HEK293 (cell line): ENCODE measurements at regions not wholly inside any gene's neighbourhood (a gene's known extent, or its start where the extent isn't known, plus 50 kb on each side); places are given as distances from the start of the nearest gene placed in this dataset.

ENCODE experiments used
- CTCF ChIA-PET: fragments of 350-600 bp; formaldehyde crosslinking; extraction: SDS; loops from one replicate; lab custom pipeline; 2021; ENCODE audit warnings: antibody characterized with exemption; lab: Yijun Ruan, JAX
- POLR2A ChIA-PET: fragments of 300-600 bp; formaldehyde crosslinking; extraction: SDS; loops from one replicate; lab custom pipeline; 2020; ENCODE audit warnings: antibody characterized with exemption, inconsistent platforms; lab: Yijun Ruan, JAX
- H3K27ac ChIP-seq: fragments of 200-500 bp; sonication (Bioruptor generic); 2 replicates; pipeline ENCODE4 v1.5.1; 2014; ENCODE audit warnings: low read depth, low read length, control low read depth, inconsistent platforms; ENCODE audit errors: extremely low read depth
- H3K36me3 ChIP-seq, 2 experiments: fragments of 200-500 bp in 1 of 2; sonication (Bioruptor generic) in 1 of 2; 1 replicate in 1 of 2; 2 replicates in 1 of 2; pipeline ENCODE4 v1.5.1; 2014 to 2017; ENCODE audit warnings: inconsistent platforms in 2 of 2, low read length in 2 of 2; ENCODE audit not compliant: control insufficient read depth in 2 of 2, insufficient read depth in 1 of 2
- H3K4me1 ChIP-seq: fragments of 200-500 bp; sonication (Bioruptor generic); 2 replicates; pipeline ENCODE4 v1.5.1; 2014; ENCODE audit warnings: mild to moderate bottlenecking, low read length, inconsistent platforms; ENCODE audit not compliant: control insufficient read depth, insufficient read depth
- H3K4me3 ChIP-seq: 2 replicates; pipeline ENCODE4 v1.5.1; 2011; ENCODE audit warnings: low read depth, mild to moderate bottlenecking, control low read depth, low read length, moderate library complexity
- H3K9me3 ChIP-seq: fragments of 200-500 bp; sonication (Bioruptor generic); 2 replicates; pipeline ENCODE4 v1.5.1; 2014; ENCODE audit warnings: low read depth, low read length, inconsistent platforms; ENCODE audit not compliant: control insufficient read depth, insufficient read depth
- BCL11A ChIP-seq: fragments of 450-650 bp; formaldehyde crosslinking; IDR thresholded peaks from 2 replicates; pipeline ENCODE4 v1.5.1; 2016; ENCODE audit warnings: low read depth, missing biosample characterization, missing genetic modification characterization
- KLF7 ChIP-seq: fragments of 450-650 bp; formaldehyde crosslinking; IDR thresholded peaks from 2 replicates; pipeline ENCODE4 v1.5.1; 2016; ENCODE audit warnings: missing biosample characterization, missing genetic modification characterization, borderline replicate concordance
- MEIS1 ChIP-seq: sonication (generic); formaldehyde crosslinking; IDR thresholded peaks from 2 replicates; pipeline ENCODE4 v1.8.1; 2022; ENCODE audit warnings: missing genetic modification reagents, mild to moderate bottlenecking, borderline replicate concordance
- REPIN1 ChIP-seq: fragments of 450-650 bp; formaldehyde crosslinking; IDR thresholded peaks from 2 replicates; pipeline ENCODE4 v1.5.1; 2017; ENCODE audit warnings: missing biosample characterization, missing genetic modification characterization, low read depth
- SETDB1 ChIP-seq: IDR thresholded peaks from one replicate; pipeline ENCODE4 v1.6.1; 2017; ENCODE audit warnings: mild to moderate bottlenecking, low read length, moderate library complexity, mixed read lengths; ENCODE audit not compliant: insufficient read length
- SP7 ChIP-seq: fragments of 450-650 bp; formaldehyde crosslinking; IDR thresholded peaks from 2 replicates; pipeline ENCODE4 v1.5.1; 2016; ENCODE audit warnings: missing biosample characterization, missing genetic modification characterization
- YY1 ChIP-seq: fragments of 450-650 bp; formaldehyde crosslinking; IDR thresholded peaks from 2 replicates; pipeline ENCODE4 v1.5.1; 2018; ENCODE audit warnings: missing biosample characterization, missing genetic modification characterization
- ZBTB48 ChIP-seq: fragments of 450-650 bp; formaldehyde crosslinking; IDR thresholded peaks from 2 replicates; pipeline ENCODE4 v1.5.1; 2016; ENCODE audit warnings: missing biosample characterization, missing genetic modification characterization
- ZBTB7A ChIP-seq: fragments of 450-650 bp; formaldehyde crosslinking; IDR thresholded peaks from 2 replicates; pipeline ENCODE4 v1.5.1; 2016; ENCODE audit warnings: low read depth, missing biosample characterization, missing genetic modification characterization
- ZFP69B ChIP-seq: fragments of 450-650 bp; formaldehyde crosslinking; IDR thresholded peaks from 2 replicates; pipeline ENCODE4 v1.5.1; 2016; ENCODE audit warnings: missing biosample characterization, missing genetic modification characterization
- ZNF138 ChIP-seq: fragments of 450-650 bp; formaldehyde crosslinking; IDR thresholded peaks from 2 replicates; pipeline ENCODE4 v1.5.1; 2016; ENCODE audit warnings: missing biosample characterization, missing genetic modification characterization, borderline replicate concordance
- ZNF140 ChIP-seq: fragments of 450-650 bp; formaldehyde crosslinking; IDR thresholded peaks from 2 replicates; pipeline ENCODE4 v1.5.1; 2016; ENCODE audit warnings: missing biosample characterization, missing genetic modification characterization
- ZNF155 ChIP-seq: fragments of 450-650 bp; formaldehyde crosslinking; IDR thresholded peaks from 2 replicates; pipeline ENCODE4 v1.5.1; 2016; ENCODE audit warnings: missing biosample characterization, missing genetic modification characterization
- ZNF174 ChIP-seq: fragments of 450-650 bp; formaldehyde crosslinking; IDR thresholded peaks from 2 replicates; pipeline ENCODE4 v1.5.0; 2017; ENCODE audit warnings: missing biosample characterization, mild to moderate bottlenecking, missing genetic modification characterization
- ZNF175 ChIP-seq: fragments of 450-650 bp; formaldehyde crosslinking; IDR thresholded peaks from 2 replicates; pipeline ENCODE4 v1.5.1; 2016; ENCODE audit warnings: missing biosample characterization, missing genetic modification characterization
- ZNF184 ChIP-seq: fragments of 450-650 bp; IDR thresholded peaks from 2 replicates; pipeline ENCODE4 v1.5.1; 2018; ENCODE audit warnings: missing biosample characterization, mild to moderate bottlenecking, missing genetic modification characterization
- ZNF214 ChIP-seq: fragments of 450-650 bp; formaldehyde crosslinking; IDR thresholded peaks from 2 replicates; pipeline ENCODE4 v1.5.1; 2017; ENCODE audit warnings: missing biosample characterization, mild to moderate bottlenecking, missing genetic modification characterization, borderline replicate concordance
- ZNF239 ChIP-seq: fragments of 450-650 bp; formaldehyde crosslinking; IDR thresholded peaks from 2 replicates; pipeline ENCODE4 v1.5.1; 2016; ENCODE audit warnings: missing biosample characterization, missing genetic modification characterization
- ZNF324 ChIP-seq: fragments of 450-650 bp; formaldehyde crosslinking; IDR thresholded peaks from 2 replicates; pipeline ENCODE4 v1.5.1; 2016; ENCODE audit warnings: missing biosample characterization, missing genetic modification characterization
- ZNF423 ChIP-seq: fragments of 450-650 bp; formaldehyde crosslinking; IDR thresholded peaks from 2 replicates; pipeline ENCODE4 v1.5.1; 2016; ENCODE audit warnings: missing biosample characterization, missing genetic modification characterization
- ZNF473 ChIP-seq: fragments of 450-650 bp; formaldehyde crosslinking; IDR thresholded peaks from 2 replicates; pipeline ENCODE4 v1.5.1; 2017; ENCODE audit warnings: missing biosample characterization, missing genetic modification characterization
- ZNF560 ChIP-seq: fragments of 450-650 bp; formaldehyde crosslinking; IDR thresholded peaks from 2 replicates; pipeline ENCODE4 v1.5.1; 2017; ENCODE audit warnings: missing biosample characterization, missing genetic modification characterization, borderline replicate concordance
- ZNF660 ChIP-seq: fragments of 450-650 bp; IDR thresholded peaks from 2 replicates; pipeline ENCODE4 v1.5.1; 2018; ENCODE audit warnings: missing biosample characterization, mild to moderate bottlenecking, missing genetic modification characterization
- ZNF792 ChIP-seq: fragments of 450-650 bp; formaldehyde crosslinking; IDR thresholded peaks from 2 replicates; pipeline ENCODE4 v1.5.1; 2016; ENCODE audit warnings: missing biosample characterization, missing genetic modification characterization
- TF ChIP-seq, protein P1 (sequence below): fragments of 450-650 bp; formaldehyde crosslinking; IDR thresholded peaks from 2 replicates; pipeline ENCODE4 v1.5.1; 2016; ENCODE audit warnings: missing biosample characterization, missing genetic modification characterization
- TF ChIP-seq, protein P2 (sequence below): fragments of 450-650 bp; formaldehyde crosslinking; conservative IDR thresholded peaks from 2 replicates; pipeline ENCODE4 v1.5.1; 2016; ENCODE audit warnings: low read depth, missing biosample characterization, missing genetic modification characterization
- TF ChIP-seq, protein P3 (sequence below): fragments of 450-650 bp; formaldehyde crosslinking; IDR thresholded peaks from 2 replicates; pipeline ENCODE4 v1.5.1; 2016; ENCODE audit warnings: missing biosample characterization, missing genetic modification characterization, low read depth

DNA sequence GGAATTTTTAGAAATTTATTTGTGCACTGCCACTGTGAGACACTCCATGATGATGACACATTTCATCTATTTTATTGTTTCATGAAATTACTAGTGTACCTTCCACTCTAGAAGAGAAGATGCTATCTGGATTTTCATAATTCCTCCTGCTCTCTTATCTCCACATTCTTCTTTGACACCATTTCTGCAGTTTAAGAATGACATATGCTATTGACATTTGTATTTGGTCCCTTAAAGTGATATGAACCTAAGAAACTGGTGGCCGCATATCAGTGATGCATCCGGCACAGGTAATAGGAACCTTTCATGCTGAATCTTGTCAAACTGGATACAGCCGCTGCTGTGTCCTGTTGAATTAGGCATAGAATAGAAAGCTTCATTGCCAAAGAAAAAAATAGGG lies 696.3 kb downstream of the TMEM121 start:
- ChIA-PET POLR2A (no interaction called here), CTCF (interaction anchor here (0.5 to 1.1 kb wide), 3 partner anchors 12 to 127 kb away, joined by 3 read pairs; no protein-coding TSS in a partner anchor)
- TF ChIP-seq ZNF660 (tag by site-specific recombination), result no peak
- Histone ChIP-seq H3K9me3 (no peaks in the 10 kb centered on the region), H3K4me1 (no peaks in the 10 kb centered on the region), H3K36me3 (no peaks in the 10 kb centered on the region), H3K4me3 (no peak overlapping the region), H3K27ac (no peak overlapping the region)

DNA sequence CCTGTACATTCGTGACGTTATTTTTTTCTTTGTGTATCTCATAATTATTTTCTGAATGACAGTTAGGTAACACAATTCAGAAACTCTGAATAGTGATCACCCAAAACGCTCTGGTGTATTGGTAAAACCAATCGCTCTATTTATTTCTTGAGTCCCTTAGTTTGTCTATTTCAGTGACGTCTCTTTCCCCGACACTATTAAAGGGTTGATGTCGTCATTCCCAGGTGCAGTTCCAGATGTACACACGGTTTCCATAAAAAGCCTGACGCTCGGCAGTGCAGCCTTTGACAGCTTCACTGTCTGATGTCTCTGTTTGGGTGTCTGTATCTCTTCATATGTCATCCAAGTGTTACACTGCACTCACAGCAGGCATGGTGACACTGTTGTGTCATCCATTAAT lies 701.4 kb downstream of the TMEM121 start:
- Histone ChIP-seq H3K4me1 (no peaks in the 10 kb centered on the region), H3K36me3 (no peaks in the 10 kb centered on the region), H3K9me3 (no peaks in the 10 kb centered on the region), H3K4me3 (no peak overlapping the region), H3K27ac (no peak overlapping the region)
- ChIA-PET CTCF (interaction anchor here (0.6 to 2.2 kb wide), 4 partner anchors 9 to 49 kb away, joined by 3 to 8 read pairs (median 4); no protein-coding TSS in a partner anchor), POLR2A (no interaction called here)
- TF ChIP-seq ZNF174 (tag by site-specific recombination) (no peak), ZNF140 (no peak), BCL11A (tag by site-specific recombination) (no peak), SETDB1 (no peak), ZNF138 (tag by site-specific recombination) (no peak), ZNF560 (tag by site-specific recombination) (no peak), MEIS1 (CRISPR knock-in tag) (no peak), ZNF155 (tag by site-specific recombination) (no peak), REPIN1 (tag by site-specific recombination) (no peak)
- TF ChIP-seq, protein P1, sequence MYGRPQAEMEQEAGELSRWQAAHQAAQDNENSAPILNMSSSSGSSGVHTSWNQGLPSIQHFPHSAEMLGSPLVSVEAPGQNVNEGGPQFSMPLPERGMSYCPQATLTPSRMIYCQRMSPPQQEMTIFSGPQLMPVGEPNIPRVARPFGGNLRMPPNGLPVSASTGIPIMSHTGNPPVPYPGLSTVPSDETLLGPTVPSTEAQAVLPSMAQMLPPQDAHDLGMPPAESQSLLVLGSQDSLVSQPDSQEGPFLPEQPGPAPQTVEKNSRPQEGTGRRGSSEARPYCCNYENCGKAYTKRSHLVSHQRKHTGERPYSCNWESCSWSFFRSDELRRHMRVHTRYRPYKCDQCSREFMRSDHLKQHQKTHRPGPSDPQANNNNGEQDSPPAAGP (tag by site-specific recombination), result no peak

DNA sequence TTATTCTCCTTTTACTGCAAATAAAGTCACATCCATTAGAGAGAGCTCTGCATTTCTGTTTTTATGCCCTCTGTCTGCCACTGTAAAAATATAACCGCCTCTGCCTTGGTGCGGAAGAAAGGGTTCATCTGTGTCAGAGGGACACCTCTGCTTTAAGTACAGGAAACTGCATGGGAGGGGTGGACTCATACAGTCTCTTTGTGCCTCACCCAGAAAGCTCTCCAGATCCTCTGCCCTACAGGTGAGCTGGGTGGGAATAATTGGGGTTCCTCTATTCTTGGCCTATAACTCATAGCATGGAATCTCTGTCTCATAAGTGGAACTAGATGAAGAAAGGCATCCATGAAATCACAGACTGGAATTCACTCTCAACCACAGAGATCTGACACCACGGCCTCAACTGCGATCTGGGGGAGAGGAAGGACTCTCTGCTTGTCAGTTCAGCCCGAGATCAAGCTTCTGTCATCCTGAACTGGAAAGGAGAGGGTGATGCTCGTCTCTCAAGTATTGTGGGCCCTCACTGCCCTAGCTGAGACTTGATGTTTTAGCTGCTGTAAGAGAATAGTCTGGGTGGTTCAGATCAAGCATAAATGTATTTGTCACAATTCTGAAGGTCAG lies 702.3 kb downstream of the TMEM121 start:
- H3K4me1 ChIP-seq, result no peaks in the 10 kb centered on the region
- H3K27ac ChIP-seq, result no peak overlapping the region
- no peaks in the 10 kb centered on the region for H3K9me3 ChIP-seq
- ChIA-PET CTCF (interaction anchor here (0.6 to 2.3 kb wide), 3 partner anchors 10 to 120 kb away, joined by 3 to 9 read pairs (median 8); no protein-coding TSS in a partner anchor), POLR2A (no interaction called here)
- H3K36me3 ChIP-seq, result no peaks in the 10 kb centered on the region
- no peak overlapping the region for H3K4me3 ChIP-seq
- TF ChIP-seq, protein P2, sequence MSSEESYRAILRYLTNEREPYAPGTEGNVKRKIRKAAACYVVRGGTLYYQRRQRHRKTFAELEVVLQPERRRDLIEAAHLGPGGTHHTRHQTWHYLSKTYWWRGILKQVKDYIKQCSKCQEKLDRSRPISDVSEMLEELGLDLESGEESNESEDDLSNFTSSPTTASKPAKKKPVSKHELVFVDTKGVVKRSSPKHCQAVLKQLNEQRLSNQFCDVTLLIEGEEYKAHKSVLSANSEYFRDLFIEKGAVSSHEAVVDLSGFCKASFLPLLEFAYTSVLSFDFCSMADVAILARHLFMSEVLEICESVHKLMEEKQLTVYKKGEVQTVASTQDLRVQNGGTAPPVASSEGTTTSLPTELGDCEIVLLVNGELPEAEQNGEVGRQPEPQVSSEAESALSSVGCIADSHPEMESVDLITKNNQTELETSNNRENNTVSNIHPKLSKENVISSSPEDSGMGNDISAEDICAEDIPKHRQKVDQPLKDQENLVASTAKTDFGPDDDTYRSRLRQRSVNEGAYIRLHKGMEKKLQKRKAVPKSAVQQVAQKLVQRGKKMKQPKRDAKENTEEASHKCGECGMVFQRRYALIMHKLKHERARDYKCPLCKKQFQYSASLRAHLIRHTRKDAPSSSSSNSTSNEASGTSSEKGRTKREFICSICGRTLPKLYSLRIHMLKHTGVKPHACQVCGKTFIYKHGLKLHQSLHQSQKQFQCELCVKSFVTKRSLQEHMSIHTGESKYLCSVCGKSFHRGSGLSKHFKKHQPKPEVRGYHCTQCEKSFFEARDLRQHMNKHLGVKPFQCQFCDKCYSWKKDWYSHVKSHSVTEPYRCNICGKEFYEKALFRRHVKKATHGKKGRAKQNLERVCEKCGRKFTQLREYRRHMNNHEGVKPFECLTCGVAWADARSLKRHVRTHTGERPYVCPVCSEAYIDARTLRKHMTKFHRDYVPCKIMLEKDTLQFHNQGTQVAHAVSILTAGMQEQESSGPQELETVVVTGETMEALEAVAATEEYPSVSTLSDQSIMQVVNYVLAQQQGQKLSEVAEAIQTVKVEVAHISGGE (tag by site-specific recombination), result no peak
- no peak for TF ChIP-seq ZNF792 (tag by site-specific recombination)
- TF ChIP-seq ZNF324 (tag by site-specific recombination), result no peak
- no peak for TF ChIP-seq ZFP69B (tag by site-specific recombination)
- TF ChIP-seq ZBTB48 (tag by site-specific recombination), result no peak
- TF ChIP-seq ZNF214, result no peak
- TF ChIP-seq ZNF473 (tag by site-specific recombination), result no peak
- no peak for TF ChIP-seq YY1
- no peak for TF ChIP-seq ZNF175 (tag by site-specific recombination)
- no peak for TF ChIP-seq SP7 (tag by site-specific recombination)
- TF ChIP-seq, protein P3, sequence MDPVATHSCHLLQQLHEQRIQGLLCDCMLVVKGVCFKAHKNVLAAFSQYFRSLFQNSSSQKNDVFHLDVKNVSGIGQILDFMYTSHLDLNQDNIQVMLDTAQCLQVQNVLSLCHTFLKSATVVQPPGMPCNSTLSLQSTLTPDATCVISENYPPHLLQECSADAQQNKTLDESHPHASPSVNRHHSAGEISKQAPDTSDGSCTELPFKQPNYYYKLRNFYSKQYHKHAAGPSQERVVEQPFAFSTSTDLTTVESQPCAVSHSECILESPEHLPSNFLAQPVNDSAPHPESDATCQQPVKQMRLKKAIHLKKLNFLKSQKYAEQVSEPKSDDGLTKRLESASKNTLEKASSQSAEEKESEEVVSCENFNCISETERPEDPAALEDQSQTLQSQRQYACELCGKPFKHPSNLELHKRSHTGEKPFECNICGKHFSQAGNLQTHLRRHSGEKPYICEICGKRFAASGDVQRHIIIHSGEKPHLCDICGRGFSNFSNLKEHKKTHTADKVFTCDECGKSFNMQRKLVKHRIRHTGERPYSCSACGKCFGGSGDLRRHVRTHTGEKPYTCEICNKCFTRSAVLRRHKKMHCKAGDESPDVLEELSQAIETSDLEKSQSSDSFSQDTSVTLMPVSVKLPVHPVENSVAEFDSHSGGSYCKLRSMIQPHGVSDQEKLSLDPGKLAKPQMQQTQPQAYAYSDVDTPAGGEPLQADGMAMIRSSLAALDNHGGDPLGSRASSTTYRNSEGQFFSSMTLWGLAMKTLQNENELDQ (tag by site-specific recombination), result no peak
- no peak for TF ChIP-seq ZBTB7A
- no peak for TF ChIP-seq ZNF423 (tag by site-specific recombination)
- no peak for TF ChIP-seq ZNF239 (tag by site-specific recombination)
- no peak for TF ChIP-seq KLF7
- TF ChIP-seq ZNF184, result no peak
